ENCODE measurements at regions not wholly inside any gene's neighbourhood (a gene's known extent, or its start where the extent isn't known, plus 50 kb on each side); places are given as distances from the start of the nearest gene placed in this dataset.

DNA sequence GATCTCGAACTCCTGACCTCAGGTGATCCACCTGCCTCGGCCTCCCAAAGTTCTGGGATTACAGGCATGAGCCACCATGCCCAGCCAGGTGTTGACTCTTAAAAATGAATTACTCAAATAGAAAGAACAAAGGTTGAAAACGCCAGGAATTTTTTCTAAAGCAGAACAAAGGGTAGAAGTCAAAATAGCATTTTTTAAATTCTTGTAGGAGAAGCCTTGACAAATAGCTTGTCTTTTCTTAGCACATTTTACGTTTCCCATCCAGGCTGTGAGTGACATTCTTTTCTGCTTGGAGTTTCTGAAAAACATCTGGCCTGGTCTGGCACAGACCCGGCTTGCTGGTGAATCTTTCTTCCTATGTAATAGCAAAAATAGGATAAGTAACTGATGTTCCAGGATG, 169.4 kb upstream of the ZNF462 start:
- no peak for DNase-seq (ENCODE audit: low read depth in 2 of 3, low spot score in 1 of 3)

DNA sequence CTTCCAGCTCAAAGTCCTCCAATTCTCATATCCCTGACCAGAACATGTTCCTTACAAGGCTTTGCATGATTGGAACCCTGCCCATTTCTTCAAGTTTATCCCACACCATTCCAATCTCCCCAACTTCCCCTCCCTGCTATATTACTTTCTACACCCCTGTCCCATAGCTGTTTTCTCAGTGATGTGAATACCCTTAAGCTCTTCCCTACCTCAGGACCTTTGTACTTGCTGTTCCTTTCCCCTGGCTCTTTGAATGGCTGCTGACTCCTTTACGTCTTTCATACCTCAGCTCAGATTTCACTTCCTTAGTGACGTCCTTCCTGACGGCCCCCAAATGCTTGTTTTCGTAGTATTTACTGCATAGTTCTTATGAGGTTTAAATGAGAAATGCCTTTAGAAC, 166.2 kb upstream of the ZNF462 start:
- DNase-seq (ENCODE audit: low read depth in 2 of 3, low spot score in 1 of 3): no peak

DNA sequence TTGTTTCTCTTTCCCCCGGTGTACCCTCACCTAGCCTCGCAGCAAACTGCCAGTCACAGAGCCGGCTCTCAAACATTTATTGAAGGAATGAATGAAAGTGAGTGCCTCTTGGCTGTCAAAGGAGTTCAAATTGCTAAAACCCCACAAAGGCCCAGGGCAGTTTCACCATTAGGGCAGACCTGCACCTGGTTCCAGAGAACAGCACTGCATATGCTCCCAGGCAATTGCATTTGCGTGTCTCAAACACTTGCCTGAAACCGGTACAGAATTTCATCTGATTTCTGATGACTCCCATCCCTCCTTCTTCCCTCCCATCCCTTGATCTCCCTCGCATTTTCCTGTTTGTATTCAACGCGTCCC, 165.6 kb upstream of the ZNF462 start:
- no peak for DNase-seq (ENCODE audit: low read depth in 2 of 3, low spot score in 1 of 3)

DNA sequence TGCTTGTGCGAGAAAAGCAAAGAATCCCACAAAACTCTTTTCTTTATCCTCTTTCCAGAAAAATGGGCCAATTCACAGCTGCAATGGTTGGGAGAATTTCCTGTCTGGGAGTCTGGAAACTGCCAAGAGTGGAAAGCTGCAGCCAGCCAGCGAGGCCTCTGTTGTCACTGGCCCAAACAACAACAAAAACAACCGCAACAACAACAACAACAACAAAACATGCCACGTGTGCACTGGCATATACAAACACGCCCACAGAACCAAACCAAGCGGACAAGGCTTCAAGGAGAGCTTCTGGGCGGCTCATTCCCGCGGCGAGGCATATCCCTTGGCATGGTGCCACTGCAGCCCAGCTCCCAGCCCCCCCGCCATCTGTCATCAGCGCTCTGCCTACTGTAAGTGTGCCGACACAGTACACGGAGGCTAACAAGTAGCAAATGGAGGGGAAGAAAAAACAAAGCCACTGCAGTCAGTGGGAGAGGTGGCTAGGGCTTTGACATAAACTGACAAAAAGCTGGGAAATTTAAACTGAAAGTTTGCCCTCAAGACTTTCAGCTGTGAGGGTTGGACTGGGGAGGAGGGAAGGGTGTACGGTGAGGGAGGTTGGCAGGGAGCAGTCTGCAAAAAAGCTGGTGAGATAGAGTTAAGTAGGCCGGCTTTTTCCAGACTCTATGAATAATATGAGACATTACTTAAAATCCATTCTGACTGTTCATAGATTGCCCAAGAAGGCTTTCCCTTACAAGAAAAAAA, 165.0 kb upstream of the ZNF462 start:
- no peak for DNase-seq (ENCODE audit: low read depth in 2 of 3, low spot score in 1 of 3)

DNA sequence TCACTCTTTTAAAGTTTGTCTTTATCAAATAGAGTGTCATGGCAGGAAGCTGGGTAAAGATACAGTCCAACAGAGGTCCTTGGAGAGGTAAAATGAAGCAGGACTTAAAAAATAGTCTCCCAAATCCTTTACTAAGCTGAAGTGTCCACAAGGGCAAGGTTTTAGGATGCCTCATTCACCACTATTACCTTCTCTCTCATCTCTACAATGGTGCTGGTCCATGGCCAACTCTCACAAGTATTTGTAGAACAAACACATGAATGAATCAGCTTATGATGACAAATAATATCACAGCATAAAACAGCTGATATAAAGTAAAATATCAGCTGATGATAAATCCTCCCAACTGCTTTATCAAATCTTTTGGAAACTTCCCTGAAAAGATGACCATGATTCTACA, 162.3 kb upstream of the ZNF462 start:
- no peak for DNase-seq (ENCODE audit: low read depth in 2 of 3, low spot score in 1 of 3)

DNA sequence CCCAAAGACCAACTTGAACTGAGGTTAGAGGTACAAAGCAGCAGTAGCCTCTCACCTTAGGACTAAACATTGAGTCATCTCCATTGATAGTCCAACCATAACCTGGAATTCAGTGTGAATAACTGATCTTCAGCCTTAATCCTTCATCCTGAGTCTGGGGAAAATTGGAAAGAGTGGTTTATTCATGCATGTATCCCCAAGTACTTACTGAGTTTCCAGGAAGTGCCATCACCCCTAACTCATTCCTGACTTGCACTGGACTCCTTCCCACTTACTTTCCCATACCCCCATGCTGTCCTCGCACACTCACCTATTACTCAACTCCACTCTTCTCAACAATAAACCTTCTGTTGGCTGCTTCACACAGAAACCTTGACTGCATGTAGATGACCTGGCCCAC, 161.4 kb upstream of the ZNF462 start:
- no peak for DNase-seq (ENCODE audit: low read depth in 2 of 3, low spot score in 1 of 3)

DNA sequence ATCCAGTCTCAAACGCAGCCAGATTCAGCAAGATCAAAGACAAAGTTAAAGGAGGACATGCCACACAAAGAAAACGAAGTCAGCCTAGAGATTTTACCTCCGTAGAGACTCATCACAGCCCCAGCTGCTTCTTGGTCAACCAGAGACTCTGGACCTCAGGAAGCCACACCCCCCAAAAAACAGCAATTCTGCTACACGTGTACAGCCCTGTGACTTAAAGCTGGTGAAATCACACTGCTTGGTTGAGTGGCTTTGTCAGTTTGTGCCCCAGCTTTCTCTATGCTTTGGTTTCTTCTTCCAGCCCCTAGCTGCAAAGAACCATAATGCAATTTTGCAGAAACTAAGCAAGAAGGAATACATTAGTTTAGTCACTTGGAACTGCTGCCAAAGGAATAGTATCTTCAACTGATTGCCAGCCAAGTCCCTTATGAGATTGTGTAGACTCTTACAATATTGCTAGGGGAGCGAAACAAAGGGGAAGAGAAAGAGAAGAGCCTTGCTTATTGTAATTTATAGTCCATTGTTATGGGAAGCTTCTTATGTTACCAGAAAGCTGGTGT, 158.8 kb upstream of the ZNF462 start:
- no peak for DNase-seq (ENCODE audit: low read depth in 2 of 3, low spot score in 1 of 3)

DNA sequence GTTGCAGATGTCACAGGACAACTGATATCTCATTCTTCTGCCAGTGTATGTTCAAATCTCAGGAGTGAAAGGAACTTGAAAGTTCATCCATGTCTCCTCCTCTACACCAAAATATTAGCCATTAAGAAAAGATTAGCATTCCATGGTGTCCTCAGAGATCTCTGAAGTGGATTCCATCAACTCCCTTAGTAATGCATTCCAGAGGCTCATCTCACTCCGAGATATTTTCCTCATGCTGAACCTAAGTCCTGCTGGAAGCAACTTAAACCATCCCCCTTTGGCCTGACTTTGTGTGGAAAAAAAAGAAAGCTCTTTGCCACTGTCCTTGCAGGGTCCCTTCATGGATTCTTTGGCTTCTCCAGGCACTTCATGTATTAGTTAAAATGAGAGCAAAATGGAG, 155.7 kb upstream of the ZNF462 start:
- no peak for DNase-seq (ENCODE audit: low read depth in 2 of 3, low spot score in 1 of 3)

DNA sequence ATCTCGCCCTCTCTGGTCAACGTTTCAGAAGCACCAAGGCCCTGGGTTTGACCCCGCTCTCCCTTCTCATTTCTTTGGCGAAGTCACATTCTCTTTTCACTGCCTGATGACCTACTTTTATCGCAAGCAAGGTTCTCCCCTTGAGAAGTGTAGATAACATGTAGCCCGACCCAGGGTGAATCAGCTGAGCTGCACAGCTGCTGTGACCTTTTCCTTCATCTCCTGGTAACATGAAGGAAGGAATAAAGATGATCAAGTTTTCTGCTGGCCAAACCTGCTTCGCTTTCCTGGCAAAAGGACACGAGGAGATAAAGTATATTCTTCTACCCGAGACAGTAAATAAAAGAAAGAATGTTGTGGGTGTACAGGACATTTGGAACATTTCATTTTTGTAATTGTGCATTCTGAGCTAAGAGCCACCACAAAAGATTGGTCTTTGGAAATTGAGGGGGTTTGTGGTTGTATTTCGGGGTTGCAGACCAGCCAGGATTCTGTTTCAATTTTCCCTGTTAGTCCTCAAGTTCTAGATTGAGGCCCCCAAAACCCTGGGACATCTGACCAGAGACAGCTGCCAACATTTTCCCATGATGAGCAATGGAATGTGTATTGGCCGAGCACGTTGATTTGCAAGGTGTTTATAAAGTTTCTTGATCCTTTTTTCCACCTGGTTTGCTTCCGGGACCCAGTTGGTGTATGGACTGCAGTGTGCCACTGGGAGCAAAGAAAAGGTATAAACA, 155.1 kb upstream of the ZNF462 start:
- no peak for DNase-seq (ENCODE audit: low read depth in 2 of 3, low spot score in 1 of 3)

DNA sequence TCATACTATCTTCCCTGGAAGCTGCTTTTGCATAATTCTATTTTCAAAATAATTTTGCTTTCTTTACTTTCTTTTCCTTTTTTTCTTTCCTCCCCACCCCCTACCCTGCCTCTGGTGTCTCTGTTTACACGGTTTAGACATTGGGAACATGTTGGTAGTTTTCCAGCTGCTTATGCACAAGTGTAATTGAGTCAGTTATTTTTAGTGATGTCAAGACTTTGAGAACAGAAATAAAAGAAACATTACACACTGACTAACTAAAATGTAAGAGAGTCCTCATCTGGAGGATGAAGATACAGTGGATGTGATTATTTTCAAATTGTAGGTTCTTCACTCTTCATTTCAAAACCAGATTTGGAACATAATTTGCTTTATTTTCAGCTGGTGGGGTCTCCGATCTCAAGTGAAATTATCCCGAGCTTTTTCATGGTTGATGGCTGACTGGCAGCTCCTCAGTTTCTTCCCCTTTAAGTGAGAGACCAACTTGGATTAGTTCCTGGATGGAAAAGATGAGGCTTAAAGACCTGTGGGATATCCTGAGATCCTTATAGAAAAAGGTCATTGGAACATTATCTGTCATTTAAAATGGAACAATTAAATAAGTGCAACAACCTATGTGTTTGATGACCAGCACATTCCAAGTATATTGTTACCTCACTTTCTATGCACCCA, 154.4 kb upstream of the ZNF462 start:
- DNase-seq (ENCODE audit: low read depth in 2 of 3, low spot score in 1 of 3): no peak

DNA sequence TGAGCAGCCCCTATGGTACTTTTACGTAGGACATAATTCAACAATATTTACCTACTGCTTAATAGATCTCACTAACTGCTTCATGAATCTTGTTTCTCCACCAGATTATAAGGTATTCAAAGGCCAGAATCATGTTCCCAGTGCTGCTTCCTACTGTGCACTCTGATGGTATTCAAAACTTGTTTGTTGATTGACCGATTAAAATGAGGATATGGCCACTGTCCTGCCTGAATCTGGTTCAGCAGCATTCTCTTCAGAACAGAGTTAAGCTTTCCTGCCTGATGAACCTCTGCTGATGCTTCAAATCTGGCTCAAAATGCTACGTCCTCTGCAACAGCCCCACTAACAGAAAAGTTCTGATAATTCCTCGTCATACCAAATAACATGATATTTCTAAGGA, 150.7 kb upstream of the ZNF462 start:
- no peak for DNase-seq (ENCODE audit: low read depth in 2 of 3, low spot score in 1 of 3)

DNA sequence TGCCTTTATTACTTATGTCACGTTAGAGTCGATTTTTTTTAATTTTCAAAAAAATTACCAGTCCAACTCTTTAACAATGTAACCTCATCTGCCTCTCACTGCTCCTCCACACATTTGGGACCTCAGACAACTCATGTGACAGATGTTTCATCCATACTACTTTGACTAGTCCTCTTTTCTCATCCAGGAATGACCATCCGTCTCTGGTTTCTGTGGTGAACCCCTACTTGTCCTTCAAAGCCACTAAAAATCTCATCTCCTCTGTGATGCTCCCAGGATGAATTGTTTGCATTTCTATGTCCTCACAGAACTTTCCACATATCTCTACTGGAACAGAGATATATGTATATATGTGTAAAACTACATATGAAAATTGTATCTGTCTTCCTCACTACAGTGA, 149.8 kb upstream of the ZNF462 start:
- DNase-seq (ENCODE audit: low read depth in 2 of 3, low spot score in 1 of 3): no peak

DNA sequence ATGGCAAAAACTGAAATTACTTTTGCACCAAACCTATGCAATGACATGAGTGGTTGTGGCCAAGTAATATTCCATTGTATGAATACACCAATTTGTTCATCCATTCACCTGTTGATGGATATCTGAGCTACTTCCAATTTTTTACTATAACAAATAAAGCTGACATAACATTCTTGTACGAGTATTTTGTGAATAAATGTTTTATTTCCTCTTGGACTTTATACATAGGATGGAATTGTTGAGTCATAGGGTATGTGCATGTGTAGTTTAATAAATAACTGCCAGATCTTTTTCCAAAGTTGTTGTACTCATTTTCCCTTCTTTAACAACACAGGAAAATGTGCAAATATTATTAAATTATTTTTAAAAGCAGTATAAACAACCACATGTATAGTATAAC, 146.1 kb upstream of the ZNF462 start:
- no peak for DNase-seq (ENCODE audit: low read depth in 2 of 3, low spot score in 1 of 3)

DNA sequence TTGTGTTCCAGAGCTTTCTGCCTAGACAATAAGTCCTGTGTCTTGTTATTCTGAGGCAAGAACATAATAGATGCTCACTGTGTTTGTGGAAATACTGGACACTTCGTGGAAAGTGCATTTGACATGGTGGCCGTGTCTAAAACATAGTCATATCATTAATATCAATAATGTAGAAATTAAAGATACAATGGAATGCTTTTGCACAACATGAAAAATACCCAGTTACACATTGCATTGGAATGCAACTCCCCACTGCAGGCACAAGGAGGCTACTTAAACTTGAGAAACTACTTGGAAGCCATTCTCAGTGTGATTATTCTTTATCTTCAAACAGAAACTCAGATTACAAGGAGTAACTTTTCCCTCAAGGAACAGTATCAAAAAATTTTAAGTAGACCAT, 145.3 kb upstream of the ZNF462 start:
- no peak for DNase-seq (ENCODE audit: low read depth in 2 of 3, low spot score in 1 of 3)

DNA sequence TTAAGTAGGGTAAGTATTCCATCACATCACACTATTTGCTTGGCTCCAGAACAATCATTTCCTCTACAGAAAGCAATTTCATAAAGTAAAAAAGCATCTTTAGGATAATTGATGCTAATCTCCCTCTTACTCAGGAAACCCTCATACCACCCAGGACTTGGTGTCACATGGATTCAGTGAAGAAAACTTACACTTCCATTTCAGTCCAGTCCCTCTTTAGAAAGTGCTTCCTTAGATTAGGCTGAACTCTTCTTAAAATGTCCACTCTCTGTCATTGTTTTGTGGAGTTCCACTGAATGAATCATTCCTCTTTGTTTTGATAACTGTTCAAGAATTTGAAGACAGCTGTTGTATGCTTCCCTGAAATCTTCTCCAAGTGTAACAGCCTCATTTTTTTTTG, 144.0 kb upstream of the ZNF462 start:
- DNase-seq (ENCODE audit: low read depth in 2 of 3, low spot score in 1 of 3): no peak

DNA sequence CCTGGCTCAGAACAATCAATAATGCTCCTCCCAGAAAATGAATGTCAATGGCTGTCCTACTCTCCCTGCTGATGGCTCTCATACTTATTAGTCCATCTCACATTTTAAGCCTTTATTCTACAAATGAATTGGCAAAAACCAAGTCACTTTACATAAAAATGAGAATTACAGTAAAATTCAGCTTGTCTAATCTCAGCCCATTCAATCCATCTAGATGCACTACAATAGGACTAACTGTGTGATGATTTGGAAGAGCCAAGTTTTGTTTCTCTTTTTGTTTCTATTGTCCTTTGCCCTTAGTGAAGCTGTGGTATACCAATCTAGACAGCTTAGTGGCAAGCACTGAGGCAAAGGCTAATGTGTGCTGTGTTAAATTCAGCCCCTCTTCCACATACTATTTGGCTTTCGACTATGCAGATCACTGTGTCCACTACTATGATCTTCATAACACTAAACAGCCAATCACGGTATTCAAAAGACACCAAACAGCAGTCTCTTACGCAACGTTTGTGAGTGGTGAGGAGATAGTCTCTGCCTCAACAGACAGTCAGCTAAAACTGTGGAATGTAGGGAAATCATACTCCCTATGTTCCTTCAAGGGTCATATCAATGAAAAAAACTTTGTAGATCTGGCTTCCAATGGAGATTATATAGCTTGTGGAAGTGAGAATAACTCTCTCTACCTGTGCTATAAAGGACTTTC, 140.8 kb upstream of the ZNF462 start:
- DNase-seq (ENCODE audit: low read depth in 2 of 3, low spot score in 1 of 3): no peak

DNA sequence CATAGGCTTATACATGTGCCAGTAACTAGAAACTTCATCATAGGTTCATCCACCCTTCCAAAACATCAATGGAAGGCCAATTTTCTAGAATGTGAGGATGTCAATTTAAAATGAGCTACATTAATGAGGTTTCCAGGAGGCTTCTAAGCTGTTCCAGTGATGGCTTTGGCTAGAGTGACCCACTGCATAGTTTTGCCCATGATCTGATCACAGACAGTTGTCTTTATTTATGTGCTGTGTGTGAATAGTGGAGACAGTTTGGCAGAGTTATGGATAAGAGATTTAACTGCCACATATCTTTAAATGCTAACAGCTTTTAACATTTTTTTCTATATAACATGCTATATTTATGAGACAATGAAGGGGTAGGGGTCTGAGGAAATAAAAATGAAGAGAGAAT, 139.0 kb upstream of the ZNF462 start:
- no peak for DNase-seq (ENCODE audit: low read depth in 2 of 3, low spot score in 1 of 3)

DNA sequence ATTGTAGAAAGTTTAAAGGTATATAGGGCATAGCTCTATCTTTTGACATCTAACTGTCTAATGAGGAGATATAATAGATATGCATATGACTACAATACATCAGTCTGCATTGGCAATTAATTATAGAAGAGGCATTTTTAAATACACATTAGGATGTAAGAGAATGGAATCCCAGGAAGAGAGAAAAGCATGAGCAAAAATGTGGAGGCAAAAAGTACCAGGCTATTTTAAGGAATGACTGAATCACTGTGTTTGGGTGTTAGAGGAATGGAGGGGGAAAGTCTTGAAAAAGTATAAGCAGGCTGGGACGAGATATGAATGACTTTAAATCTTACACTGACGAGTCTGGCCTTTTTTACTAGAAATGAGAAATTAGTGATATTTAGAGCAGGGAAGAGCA, 138.4 kb upstream of the ZNF462 start:
- DNase-seq (ENCODE audit: low read depth in 2 of 3, low spot score in 1 of 3): no peak

DNA sequence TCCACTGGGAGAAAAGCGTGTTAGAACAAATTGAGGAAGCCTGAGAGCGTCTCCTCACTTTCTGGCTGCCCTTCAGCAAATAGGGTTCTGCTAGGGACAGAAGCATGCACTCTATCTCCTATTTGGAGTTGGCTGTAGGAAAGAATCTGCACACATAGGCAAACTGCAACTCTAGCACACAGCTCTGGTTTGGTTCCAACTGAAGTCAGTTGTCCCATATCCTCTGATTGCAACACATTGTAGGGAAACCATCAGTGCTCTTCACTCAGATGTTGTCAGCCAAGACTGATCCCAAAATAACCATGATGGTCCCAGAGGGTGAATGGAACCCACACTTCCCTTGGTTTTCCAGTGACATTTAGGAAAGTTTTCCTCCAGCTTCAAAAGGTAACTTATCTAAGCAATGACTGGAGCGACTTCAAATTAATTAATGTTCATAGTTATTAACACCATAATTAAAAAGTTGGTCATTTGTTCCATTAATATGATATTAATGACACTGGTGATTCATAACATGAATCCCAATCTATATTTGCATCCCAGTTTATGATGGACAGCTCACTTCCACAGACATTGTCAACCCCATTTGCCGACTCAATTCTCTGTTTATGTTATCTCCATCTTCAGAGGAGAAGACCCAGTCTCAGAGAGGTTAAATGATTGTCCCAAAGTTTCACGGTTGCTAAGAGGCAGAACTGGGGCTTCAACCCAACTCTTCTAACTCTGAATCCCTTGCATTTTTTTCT, 136.7 kb upstream of the ZNF462 start:
- DNase-seq (ENCODE audit: low read depth in 2 of 3, low spot score in 1 of 3): no peak

DNA sequence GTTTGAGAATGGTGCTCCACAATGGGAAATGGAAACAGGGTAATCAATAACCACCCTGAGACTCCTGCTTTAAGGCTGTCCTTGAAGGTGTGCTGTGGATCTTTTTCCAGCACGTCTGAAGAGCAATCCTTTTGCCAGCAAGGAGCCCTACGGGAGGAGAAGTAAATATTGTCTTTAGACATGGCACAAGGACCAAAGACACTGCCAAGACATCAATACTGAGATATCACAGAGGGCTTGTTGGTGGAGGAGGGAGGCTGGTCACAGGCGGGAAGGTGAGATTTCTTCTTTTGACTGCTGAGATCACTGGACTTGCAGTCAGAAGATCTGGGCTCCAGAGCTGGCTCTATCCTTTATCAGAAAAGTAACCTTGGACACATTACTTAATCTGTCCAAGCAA, 135.0 kb upstream of the ZNF462 start:
- no peak for DNase-seq (ENCODE audit: low read depth in 2 of 3, low spot score in 1 of 3)

DNA sequence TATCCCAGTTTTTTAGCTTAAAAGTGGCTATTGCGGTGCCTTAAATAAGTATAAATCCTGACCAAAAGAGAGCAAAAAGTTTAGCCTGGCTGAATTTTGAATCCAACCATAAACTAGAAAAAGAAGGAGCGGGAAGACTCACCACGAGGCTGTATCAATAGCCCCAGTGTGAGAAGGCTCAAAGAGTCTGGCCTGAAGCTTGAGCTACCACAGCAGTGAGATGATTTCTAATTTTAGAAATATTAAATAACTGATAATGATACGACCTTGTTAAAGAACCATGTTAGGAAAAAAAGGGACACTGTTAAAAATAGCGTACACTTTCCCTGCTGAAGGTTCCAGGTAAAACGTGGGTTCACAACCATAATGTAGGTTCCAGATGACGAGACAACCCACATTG, 134.1 kb upstream of the ZNF462 start:
- DNase-seq (ENCODE audit: low read depth in 2 of 3, low spot score in 1 of 3): no peak
